Uterus (tissue), 2 donors: ENCODE measurements at regions not wholly inside any gene's neighbourhood (a gene's known extent, or its start where the extent isn't known, plus 50 kb on each side); places are given as distances from the start of the nearest gene placed in this dataset.

Experiments
- POLR2A ChIP-seq, 2 donors: fragments of 450-650 bp; IDR thresholded peaks; one replicate each; pipeline ENCODE4 v1.6.1; 2016; ENCODE audit warnings: antibody characterized with exemption in 2 of 2, mild to moderate bottlenecking in 1 of 2, moderate library complexity in 1 of 2
- TF ChIP-seq, protein P1 (sequence below), 4 experiments: fragments of 200-600 bp in 2 of 4; fragments of 450-650 bp in 2 of 4; sonication (generic) in 2 of 4; IDR thresholded peaks; one replicate each; pipeline ENCODE4 v1.5.1; 2016 to 2019; ENCODE audit warnings: antibody characterized with exemption in 4 of 4, mild to moderate bottlenecking in 2 of 4, moderate library complexity in 1 of 4

DNA sequence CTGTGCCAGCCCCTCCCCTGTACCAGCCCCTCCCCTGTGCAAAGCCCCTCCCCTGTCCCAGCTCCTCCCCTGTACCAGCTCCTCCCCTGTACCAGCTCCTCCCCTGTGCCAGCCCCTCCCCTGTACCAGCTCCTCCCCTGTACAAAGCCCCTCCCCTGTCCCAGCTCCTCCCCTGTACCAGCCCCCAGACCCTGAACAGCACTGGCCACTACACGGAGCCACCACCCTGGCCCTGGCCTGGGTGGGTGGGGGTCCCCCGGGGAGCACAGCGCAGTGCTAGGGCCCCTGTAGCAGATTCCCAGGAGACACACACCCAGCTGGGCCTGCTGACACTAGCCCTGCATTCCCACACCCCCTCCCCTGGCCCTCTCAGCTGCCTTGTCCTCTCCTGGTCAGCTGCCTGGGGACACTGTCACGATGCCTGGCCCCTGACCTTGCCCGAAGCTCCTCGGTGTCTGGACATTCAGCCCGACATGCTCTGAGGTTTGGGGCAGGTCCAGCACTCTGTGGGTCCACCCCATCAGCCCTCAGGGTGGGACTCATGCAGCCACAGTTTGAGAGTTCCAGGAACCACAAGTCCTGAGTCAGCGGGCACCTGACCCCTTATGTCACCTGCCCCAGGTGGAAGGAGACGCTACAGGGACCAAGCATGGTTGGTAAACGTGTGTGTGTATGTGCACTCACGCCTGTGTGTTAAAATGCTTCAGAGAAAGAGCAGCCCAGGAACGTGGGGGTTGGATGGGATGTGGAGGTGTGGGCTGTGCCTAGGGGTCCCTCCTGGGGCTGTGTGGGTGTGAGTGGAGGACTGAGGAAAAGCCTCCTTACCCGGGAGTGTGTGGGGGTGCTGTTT, 114.2 kb downstream of the METRNL start:
- TF ChIP-seq, protein P1, sequence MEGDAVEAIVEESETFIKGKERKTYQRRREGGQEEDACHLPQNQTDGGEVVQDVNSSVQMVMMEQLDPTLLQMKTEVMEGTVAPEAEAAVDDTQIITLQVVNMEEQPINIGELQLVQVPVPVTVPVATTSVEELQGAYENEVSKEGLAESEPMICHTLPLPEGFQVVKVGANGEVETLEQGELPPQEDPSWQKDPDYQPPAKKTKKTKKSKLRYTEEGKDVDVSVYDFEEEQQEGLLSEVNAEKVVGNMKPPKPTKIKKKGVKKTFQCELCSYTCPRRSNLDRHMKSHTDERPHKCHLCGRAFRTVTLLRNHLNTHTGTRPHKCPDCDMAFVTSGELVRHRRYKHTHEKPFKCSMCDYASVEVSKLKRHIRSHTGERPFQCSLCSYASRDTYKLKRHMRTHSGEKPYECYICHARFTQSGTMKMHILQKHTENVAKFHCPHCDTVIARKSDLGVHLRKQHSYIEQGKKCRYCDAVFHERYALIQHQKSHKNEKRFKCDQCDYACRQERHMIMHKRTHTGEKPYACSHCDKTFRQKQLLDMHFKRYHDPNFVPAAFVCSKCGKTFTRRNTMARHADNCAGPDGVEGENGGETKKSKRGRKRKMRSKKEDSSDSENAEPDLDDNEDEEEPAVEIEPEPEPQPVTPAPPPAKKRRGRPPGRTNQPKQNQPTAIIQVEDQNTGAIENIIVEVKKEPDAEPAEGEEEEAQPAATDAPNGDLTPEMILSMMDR (IDR thresholded peaks at IDR 0.05): no peak
- TF ChIP-seq POLR2A (IDR thresholded peaks at IDR 0.05): no peak
